Head of caudate nucleus (tissue), 42 donors: ENCODE measurements at regions not wholly inside any gene's neighbourhood (a gene's known extent, or its start where the extent isn't known, plus 50 kb on each side); places are given as distances from the start of the nearest gene placed in this dataset.
"Not testable (repeated sequence)": the region's sequence is repeated elsewhere in the genome, so short reads cannot be mapped to it uniquely, and the experiment has no call there.

ENCODE experiments used
- DNase-seq, 42 donors: peaks; one replicate each; pipeline versions ENCODE4 v3.0.0 to v3.0.0-alpha.2; 2020 to 2021; ENCODE audit warnings: mixed read lengths in 7 of 42
- intact Hi-C: fragments of 100-400 bp; cut with DNase I; formaldehyde crosslinking; loops from one replicate; pipeline ENCODE4 v1.15.0; 2022

DNA sequence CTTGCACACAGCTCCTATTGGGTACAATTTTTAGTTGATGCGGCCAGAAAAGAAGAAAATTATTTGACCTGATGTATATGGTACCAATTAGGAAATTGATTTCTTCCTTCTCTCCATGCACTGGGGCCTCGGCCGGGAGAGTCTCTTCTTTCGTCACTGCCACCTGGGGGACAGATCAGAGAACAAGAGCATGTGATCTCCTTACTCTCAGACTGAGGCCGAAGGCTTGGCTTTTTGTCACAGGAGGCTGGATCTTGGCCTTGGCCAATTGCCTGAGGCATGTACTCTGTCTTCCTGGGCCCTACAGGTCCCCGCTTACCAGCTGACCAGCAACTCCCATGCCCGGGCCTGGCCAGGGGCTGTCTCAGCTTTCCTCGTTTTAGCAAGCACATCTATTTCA is 330.3 kb downstream of the KLF13 start:
- DNase-seq, intact Hi-C loops: not testable (repeated sequence)

- intact Hi-C loops, result no loop called here
- DNase-seq, result no peak
Observed at GRCh38 chr15:31660816-31661215, 334.2 kb downstream of the KLF13 start.

DNA sequence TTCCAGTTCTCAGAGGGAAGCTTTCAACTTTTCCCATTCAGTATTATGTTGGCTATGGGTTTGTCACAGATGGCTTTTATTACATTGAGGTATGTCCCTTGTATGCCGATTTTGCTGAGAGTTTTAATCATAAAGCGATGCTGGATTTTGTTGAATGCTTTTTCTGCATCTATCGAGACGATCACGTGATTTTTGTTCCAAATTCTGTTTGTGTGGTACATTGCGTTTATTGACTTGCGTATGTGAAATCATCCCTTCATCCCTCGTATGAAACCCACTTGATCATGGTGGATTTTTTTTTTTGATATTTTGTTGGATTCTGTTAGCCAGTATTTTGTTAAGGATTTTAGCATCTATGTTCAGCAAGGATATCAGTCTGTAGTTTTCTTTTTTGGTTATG is 339.1 kb downstream of the KLF13 start:
- intact Hi-C loops, result not testable (repeated sequence)

GRCh38 chr15:31669158-31669908 is 342.7 kb downstream of the KLF13 start:
- DNase-seq, intact Hi-C loops: not testable (repeated sequence)

More for the DNA sequence above, 339.1 kb downstream of the KLF13 start:
- not testable (repeated sequence) for DNase-seq

DNA sequence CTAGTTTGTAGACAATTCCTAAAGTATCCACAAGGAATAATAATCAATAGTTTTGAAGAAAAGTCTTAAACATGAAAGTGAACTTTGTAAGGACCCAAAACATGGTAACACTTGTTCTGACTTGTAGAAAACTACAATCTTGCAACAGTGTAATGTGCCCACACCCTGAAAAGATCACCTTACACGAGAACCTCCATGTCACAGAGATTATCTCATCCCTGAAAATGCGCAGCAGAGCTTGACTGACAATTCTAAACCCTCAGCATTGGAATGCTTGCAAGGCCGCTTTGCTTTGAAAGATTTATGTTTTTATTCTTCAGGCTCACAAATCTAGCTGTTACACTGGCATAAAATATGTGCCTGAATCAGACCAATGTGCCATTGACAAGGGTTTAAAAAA is 346.6 kb downstream of the KLF13 start:
- DNase-seq, intact Hi-C loops: not testable (repeated sequence)

GRCh38 chr15:31681529-31682259 is 348.6 kb upstream of the CHRNA7 start:
- intact Hi-C loops, DNase-seq: not testable (repeated sequence)

- DNase-seq, intact Hi-C loops: not testable (repeated sequence)
Observed at GRCh38 chr15:31687088-31687487, 343.2 kb upstream of the CHRNA7 start.

- not testable (repeated sequence) for DNase-seq
Observed at GRCh38 chr15:31696509-31696908, 333.8 kb upstream of the CHRNA7 start.

GRCh38 chr15:31705076-31705678 is 325.1 kb upstream of the CHRNA7 start:
- DNase-seq, intact Hi-C loops: not testable (repeated sequence)

More at GRCh38 chr15:31696509-31696908, 333.8 kb upstream of the CHRNA7 start:
- intact Hi-C loops, result not testable (repeated sequence)

DNA sequence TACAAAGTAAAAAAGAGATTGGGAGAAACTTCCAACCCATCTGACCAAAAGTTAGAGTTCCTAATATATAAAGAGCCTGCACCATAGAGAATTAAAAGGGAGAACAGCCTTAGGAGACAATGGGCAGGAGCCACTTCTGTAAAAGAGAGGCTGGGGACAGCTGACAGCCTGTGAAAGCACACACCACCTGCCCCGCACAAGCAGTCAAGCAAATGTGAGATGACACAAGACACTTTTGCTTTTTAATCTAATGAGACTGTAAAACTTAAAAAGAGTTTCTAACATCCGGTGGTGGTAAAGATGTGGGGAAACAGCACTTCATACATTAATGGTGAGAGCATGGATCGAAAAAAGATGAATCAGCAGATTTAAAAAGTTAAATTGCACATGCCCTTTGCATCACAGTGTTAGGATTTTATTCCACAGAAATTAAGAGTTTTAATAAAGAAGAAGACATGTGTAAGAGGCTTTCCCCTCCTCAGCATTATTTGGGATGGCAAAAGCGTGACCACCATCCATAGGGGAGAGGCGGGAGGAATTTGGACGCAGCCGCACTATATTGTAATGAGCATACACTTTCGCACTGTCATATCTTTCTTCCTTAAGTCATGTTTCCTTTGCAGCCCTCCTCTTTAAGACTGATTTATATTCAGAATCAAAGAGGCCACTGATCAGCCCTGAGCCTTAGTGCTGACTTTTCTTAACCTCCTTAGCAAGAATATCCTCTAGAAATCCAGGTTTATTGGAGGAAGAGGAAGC is 322.2 kb upstream of the CHRNA7 start:
- DNase-seq, intact Hi-C loops: not testable (repeated sequence)

DNA sequence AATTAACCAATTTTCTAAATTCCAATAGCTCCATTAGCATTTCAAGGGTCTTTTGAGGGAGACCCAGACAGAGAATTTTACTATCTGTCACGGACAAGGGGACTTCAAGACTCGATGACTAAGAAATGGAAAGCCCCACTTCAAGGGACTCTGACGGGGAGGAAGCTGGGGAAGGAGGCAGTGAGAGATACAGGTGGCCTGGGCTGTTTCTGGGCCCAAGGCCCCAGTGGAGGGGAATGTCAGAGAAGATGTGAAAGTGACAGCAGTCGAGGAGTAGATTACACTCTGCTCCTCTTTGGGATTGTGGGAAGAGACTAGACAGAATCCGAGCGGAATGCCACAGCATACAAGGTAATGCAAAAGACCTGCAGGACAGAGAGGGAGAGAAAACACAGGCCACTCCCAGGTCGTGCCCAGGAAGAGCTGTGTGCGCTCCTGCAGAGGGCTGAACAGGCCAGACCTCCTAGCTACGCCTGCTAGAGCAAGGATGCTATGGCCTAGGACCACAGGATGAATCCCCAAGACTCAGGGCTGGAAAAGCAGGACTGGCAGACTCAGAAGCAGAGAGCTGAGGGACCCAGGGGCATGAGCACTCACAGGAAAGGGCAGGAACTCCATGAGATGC is 321.5 kb upstream of the CHRNA7 start:
- DNase-seq, intact Hi-C loops: not testable (repeated sequence)

- DNase-seq, intact Hi-C loops: not testable (repeated sequence)
Observed at GRCh38 chr15:31709479-31709878, 320.8 kb upstream of the CHRNA7 start.

DNA sequence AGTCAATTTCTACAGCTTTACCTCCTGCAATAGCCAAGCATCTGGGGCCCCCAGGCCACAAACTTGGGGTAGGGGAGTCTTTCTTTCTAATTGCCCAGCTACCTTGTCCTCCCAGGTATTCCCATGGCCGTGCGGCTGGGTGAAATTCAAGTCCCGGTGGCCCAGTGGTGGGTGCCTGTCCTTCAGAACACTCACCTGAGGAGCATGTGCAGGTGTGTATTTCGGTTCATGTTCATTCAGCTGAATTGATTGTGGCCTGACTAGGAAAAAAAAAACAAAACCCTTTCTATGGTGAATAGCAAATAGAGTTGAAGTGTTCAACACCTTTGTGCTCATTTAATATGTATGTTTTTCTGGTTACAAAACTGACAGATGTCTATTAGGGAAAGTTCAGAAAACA is 319.5 kb upstream of the CHRNA7 start:
- intact Hi-C loops, DNase-seq: not testable (repeated sequence)

- DNase-seq, intact Hi-C loops: not testable (repeated sequence)
Observed at GRCh38 chr15:31715208-31715607, 315.1 kb upstream of the CHRNA7 start.

GRCh38 chr15:31718625-31719024 is 311.7 kb upstream of the CHRNA7 start:
- DNase-seq, intact Hi-C loops: not testable (repeated sequence)

- DNase-seq, intact Hi-C loops: not testable (repeated sequence)
Observed at GRCh38 chr15:31719396-31720022, 310.8 kb upstream of the CHRNA7 start.

DNA sequence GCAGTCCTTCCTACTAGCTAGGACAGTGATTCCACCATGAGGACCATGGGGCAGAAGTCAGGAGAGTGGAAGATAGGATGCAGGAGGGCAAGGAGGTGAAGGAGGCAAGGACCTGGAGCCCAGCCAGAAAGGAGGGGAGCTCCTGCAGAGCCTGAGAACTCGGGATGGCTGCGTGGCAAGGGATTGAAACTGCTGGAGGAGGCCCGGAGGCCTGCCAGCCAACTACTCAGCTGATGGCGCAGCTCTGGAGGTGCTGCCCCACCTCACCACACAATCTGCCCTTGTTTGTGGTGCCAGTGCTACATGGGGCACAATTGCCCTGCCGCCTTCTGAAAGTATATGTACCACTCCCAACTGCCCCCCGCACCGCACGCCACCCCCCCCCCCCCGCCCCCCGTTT is 307.3 kb upstream of the CHRNA7 start:
- DNase-seq, intact Hi-C loops: not testable (repeated sequence)

GRCh38 chr15:31724903-31725302 is 305.4 kb upstream of the CHRNA7 start:
- DNase-seq, intact Hi-C loops: not testable (repeated sequence)
